ENCODE measurements at regions not wholly inside any gene's neighbourhood (a gene's known extent, or its start where the extent isn't known, plus 50 kb on each side); places are given as distances from the start of the nearest gene placed in this dataset.

DNA sequence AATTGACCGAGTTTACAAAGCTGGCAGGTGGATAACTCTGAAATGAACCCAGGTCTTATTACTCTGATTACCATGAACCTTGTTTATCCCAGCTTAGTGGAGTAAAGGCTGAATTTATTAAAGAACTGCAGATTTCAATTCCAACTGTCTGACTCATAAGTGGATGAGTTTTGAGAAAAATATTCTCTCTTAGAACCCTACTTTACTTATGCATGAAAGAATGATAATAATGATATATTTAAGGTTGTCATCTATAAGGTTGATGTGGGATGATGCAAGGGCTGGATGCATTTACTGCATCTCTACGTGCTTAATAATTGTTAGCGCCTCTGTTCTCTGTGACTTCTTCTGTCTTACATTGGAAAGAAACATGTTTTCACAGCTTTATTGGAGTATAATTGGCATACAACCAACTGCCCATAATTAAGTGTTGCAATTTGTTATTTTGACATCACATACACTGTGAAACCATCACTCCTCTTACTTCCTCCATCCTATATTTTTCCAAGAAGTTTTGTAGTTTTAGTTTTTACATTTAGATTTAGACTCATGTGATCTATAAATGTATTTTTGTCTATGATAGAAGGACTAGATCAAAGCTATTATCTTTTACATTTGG lies 771.2 kb upstream of the ARRDC4 start:
- ChIA-PET POLR2A (no interaction called here), CTCF (interaction anchor here (0.9 to 1.9 kb wide), 2 partner anchors 8 to 20 kb away, joined by 3 to 5 read pairs; no protein-coding TSS in a partner anchor)
- no peak for DNase-seq (ENCODE audit: extremely low spot score)
- TF ChIP-seq CTCF (IDR thresholded peaks at IDR 0.05; ENCODE audit: control extremely low read depth, extremely low read depth, low read depth, missing control alignments) = no peak

DNA sequence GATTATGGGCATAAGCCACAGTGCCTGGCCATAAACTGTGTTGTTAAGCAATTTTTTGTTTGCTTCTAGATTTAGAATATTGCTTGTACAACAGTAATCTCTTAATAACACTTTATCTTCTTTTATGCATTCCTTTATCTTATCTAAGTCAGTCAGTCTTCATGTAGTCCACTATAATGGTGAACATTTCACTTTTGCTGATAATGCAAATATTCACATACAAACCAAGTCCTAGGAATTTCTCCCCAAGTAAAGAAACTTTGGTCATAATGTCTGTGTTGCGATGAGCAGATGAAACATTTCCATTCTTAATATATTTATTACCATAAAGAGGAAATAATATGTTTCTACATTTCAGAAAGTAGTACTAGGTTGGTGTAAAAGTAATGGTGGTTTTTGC lies 765.8 kb upstream of the ARRDC4 start:
- no peak for DNase-seq (ENCODE audit: extremely low spot score)
- ChIA-PET CTCF (interaction anchor here (1.7 kb wide), 1 partner anchor 14 kb away, joined by 3 read pairs; no protein-coding TSS in a partner anchor), POLR2A (no interaction called here)
- no peak for TF ChIP-seq CTCF (IDR thresholded peaks at IDR 0.05; ENCODE audit: control extremely low read depth, extremely low read depth, low read depth, missing control alignments)

GRCh38 chr15:97196048-97197014 lies 764.2 kb upstream of the ARRDC4 start:
- no peak for DNase-seq (ENCODE audit: extremely low spot score)
- CTCF ChIA-PET = no interaction called here
- POLR2A ChIA-PET = no interaction called here
- TF ChIP-seq CTCF (IDR thresholded peaks at IDR 0.05; ENCODE audit: control extremely low read depth, extremely low read depth, low read depth, missing control alignments) = no peak

DNA sequence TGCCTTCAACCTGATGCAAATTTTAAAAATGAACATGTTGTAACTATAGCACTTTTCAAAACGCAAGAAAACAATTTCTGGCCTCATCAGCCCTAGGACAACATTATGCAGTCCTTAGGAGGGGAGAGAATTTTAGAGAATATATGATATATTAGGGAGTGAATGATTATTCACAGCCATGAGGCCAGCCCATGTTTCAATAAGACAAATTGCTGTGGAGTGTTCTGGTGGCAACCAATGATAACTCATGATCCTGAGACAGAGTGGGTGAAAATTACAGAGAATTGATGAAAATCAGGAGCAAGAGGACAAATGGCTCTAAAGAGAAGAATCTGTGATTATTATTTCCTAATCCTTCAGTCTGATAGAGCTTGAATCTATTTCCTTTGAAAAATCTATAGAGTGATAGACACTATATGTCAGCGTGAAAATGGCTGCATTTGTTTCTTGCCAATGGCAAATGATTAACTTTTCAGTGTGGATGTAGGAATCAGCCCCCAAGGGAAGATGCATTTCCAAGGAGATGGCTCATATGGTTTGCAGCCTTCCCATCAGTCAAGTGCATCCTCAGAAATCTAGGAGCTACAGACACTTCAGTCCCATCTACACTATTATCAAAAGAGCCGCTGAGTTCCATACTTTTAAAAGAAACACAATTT lies 761.0 kb upstream of the ARRDC4 start:
- DNase-seq (ENCODE audit: extremely low spot score) = no peak
- no peak for TF ChIP-seq CTCF (IDR thresholded peaks at IDR 0.05; ENCODE audit: control extremely low read depth, extremely low read depth, low read depth, missing control alignments)
- ChIA-PET CTCF (no interaction called here), POLR2A (no interaction called here)

DNA sequence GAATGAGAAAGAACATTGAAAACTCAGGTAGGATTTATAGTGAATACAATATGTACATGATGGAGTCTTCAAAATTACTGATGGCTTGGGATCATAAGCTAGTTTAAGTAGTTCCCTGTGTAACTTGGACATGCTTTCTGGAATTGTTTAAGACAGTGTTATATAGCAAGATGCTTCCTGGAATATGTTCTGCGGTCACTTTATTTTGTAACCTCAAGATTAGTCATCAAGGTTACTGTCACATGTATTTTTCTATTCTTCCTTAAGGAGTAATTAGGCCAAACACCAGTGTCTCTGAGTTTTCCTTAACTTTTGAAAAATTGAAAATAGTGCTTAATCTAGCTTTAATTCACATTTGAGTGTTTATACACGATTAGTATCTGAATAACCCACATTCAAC lies 760.3 kb upstream of the ARRDC4 start:
- ChIA-PET CTCF (no interaction called here), POLR2A (no interaction called here)
- TF ChIP-seq CTCF (IDR thresholded peaks at IDR 0.05; ENCODE audit: control extremely low read depth, extremely low read depth, low read depth, missing control alignments) = no peak
- no peak for DNase-seq (ENCODE audit: extremely low spot score)

DNA sequence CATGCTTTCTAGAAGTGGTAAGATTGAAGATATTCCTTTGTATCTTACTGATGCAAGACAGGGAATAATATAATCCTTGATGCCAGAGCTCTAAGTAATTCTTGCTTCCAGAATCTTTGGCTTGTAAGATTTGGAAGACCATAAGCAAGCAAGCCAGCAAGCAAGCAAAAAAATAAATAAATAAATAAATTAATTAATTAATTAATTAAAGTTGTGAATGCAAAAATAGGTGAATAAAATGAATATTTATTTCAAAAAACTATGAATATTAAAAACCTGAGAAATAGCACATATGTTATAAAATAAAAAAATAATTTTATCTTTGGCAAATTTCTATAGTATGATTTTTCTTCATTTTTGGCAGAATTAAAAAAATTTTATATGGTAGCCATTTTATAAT lies 750.2 kb upstream of the ARRDC4 start:
- no peak for DNase-seq (ENCODE audit: extremely low spot score)
- CTCF ChIA-PET = no interaction called here
- no peak for TF ChIP-seq CTCF (IDR thresholded peaks at IDR 0.05; ENCODE audit: control extremely low read depth, extremely low read depth, low read depth, missing control alignments)
- POLR2A ChIA-PET = no interaction called here

All from GM10248 (cell line).